WTC11 (cell line): ENCODE measurements at regions not wholly inside any gene's neighbourhood (a gene's known extent, or its start where the extent isn't known, plus 50 kb on each side); places are given as distances from the start of the nearest gene placed in this dataset.

Experiments used
- ATAC-seq: fragments of 200-7000 bp; cut with Tn5 transposase; 2 replicates; pipeline ENCODE4 v1.10.0; 2021; ENCODE audit warnings: mild to moderate bottlenecking, moderate library complexity
- CTCF ChIA-PET: fragments of 300-600 bp; sonication (Branson Sonifier 250); formaldehyde crosslinking; loops from one replicate; lab custom pipeline; 2021; ENCODE audit warnings: antibody characterized with exemption; lab: Charles Lee
- POLR2A ChIA-PET: fragments of 350-600 bp; sonication (Branson Sonifier 250); formaldehyde crosslinking; loops from one replicate; lab custom pipeline; 2021; ENCODE audit warnings: antibody characterized with exemption; lab: Charles Lee
- DNase-seq: peaks from one replicate; pipeline ENCODE4 v3.0.0; 2021; ENCODE audit warnings: low spot score
- H3K27ac Mint-ChIP-seq: 2 replicates; pipeline ENCODE4 v1.8.0; 2021; ENCODE audit warnings: mixed read lengths
- H3K27me3 Mint-ChIP-seq: 2 replicates; pipeline ENCODE4 v1.8.0; 2021; ENCODE audit warnings: low read depth, mild to moderate bottlenecking, moderate library complexity, mixed read lengths
- H3K36me3 Mint-ChIP-seq: 2 replicates; pipeline ENCODE4 v1.8.0; 2021; ENCODE audit warnings: mixed read lengths
- H3K4me1 Mint-ChIP-seq: 2 replicates; pipeline ENCODE4 v1.8.0; 2022; ENCODE audit warnings: mixed read lengths
- H3K4me3 Mint-ChIP-seq: 2 replicates; pipeline ENCODE4 v1.8.0; 2021; ENCODE audit warnings: mild to moderate bottlenecking, moderate library complexity, mixed read lengths
- H3K9me3 Mint-ChIP-seq: 2 replicates; pipeline ENCODE4 v1.8.0; 2021; ENCODE audit warnings: mixed read lengths
- ARID4B ChIP-seq: sonication (generic); formaldehyde crosslinking; IDR thresholded peaks from 2 replicates; pipeline ENCODE4 v1.8.0; 2023; ENCODE audit warnings: missing genetic modification reagents, mild to moderate bottlenecking, borderline replicate concordance
- ATF2 ChIP-seq: sonication (generic); formaldehyde crosslinking; IDR thresholded peaks from 2 replicates; pipeline ENCODE4 v1.8.1; 2022; ENCODE audit warnings: low read depth, missing genetic modification reagents, borderline replicate concordance
- CBFB ChIP-seq: sonication (generic); formaldehyde crosslinking; IDR thresholded peaks from 2 replicates; pipeline ENCODE4 v1.8.1; 2022; ENCODE audit warnings: mild to moderate bottlenecking, low read depth, missing genetic modification reagents
- EMX1 ChIP-seq: fragments of 250-450 bp; sonication (Bioruptor Pico); IDR thresholded peaks from 2 replicates; pipeline ENCODE4 v1.8.0; 2021; ENCODE audit warnings: mild to moderate bottlenecking
- GRHL2 ChIP-seq: fragments of 250-450 bp; sonication (Bioruptor Pico); IDR thresholded peaks from 2 replicates; pipeline ENCODE4 v1.8.0; 2022; ENCODE audit warnings: mild to moderate bottlenecking, moderate library complexity; ENCODE audit not compliant: insufficient replicate concordance, severe bottlenecking
- NFYB ChIP-seq: sonication (generic); formaldehyde crosslinking; conservative IDR thresholded peaks from 2 replicates; pipeline ENCODE4 v1.8.0; 2022; ENCODE audit warnings: low read depth, missing genetic modification reagents
- PRRX2 ChIP-seq: fragments of 250-450 bp; sonication (Bioruptor Pico); IDR thresholded peaks from 2 replicates; pipeline ENCODE4 v1.8.0; 2021; ENCODE audit warnings: mild to moderate bottlenecking
- ZNF138 ChIP-seq: sonication (generic); formaldehyde crosslinking; conservative IDR thresholded peaks from 2 replicates; pipeline ENCODE4 v1.8.1; 2022; ENCODE audit warnings: mild to moderate bottlenecking, moderate library complexity, missing genetic modification reagents
- ZNF281 ChIP-seq: sonication (generic); formaldehyde crosslinking; IDR thresholded peaks from 2 replicates; pipeline ENCODE4 v1.8.0; 2023; ENCODE audit warnings: mild to moderate bottlenecking, missing genetic modification reagents
- ZNF423 ChIP-seq: fragments of 250-450 bp; sonication (Bioruptor Pico); IDR thresholded peaks from 2 replicates; pipeline ENCODE4 v2.1.2; 2022; ENCODE audit warnings: mild to moderate bottlenecking, moderate library complexity
- TF ChIP-seq, protein P1 (sequence below): sonication (generic); formaldehyde crosslinking; IDR thresholded peaks from 2 replicates; pipeline ENCODE4 v1.8.1; 2023; ENCODE audit warnings: mild to moderate bottlenecking, missing genetic modification reagents, moderate library complexity
- TF ChIP-seq, protein P2 (sequence below): fragments of 250-450 bp; sonication (Bioruptor Pico); IDR thresholded peaks from 2 replicates; pipeline ENCODE4 v2.1.2; 2022; ENCODE audit warnings: mild to moderate bottlenecking, moderate library complexity

DNA sequence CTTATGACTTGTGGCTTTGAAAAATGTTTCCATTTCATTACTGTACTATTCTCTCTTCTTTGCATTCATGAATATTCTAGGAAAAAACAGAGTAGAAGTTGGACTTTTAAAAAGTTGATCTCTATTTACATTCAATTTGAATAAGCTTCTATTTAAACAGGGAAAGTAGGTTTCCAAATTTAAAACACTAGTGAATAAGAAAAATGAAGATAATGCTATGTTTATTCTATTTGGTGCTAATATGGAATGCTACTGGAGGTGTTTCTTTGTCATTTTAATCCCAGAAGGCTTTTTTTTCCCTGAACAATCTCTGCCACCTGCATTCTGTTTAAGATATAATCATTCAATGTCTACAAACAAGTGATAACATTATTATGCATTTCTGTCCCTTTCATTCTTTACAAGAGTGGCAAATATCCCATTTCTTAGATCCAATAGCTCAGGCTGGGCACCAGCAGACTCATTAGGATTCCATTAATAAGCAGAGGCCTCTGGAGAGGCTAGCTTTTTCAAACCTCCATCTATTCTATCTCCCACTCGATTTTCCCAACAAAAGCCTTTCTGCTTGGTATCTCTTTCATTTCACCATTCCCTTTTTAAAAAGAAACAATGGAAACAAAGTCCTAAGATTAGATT, 1001.6 kb upstream of the CDH8 start:
- ATAC-seq (no peak), DNase-seq (no peak)
- CTCF ChIA-PET: no interaction called here
- Mint-ChIP-seq H3K4me1 (peaks cover 24% of the 10 kb centered on the region), H3K27me3 (no peaks in the 10 kb centered on the region), H3K9me3 (peaks cover 3% of the 10 kb centered on the region; the same call in 1 of the 2 replicates), H3K27ac (no peak overlapping the region; the same call in 1 of the 2 replicates), H3K36me3 (no peaks in the 10 kb centered on the region), H3K4me3 (no peak overlapping the region)
- no peak for TF ChIP-seq CBFB
- TF ChIP-seq ZNF423 (CRISPR knock-in tag): no peak
- no peak for TF ChIP-seq ATF2 (CRISPR knock-in tag)
- TF ChIP-seq, protein P1, sequence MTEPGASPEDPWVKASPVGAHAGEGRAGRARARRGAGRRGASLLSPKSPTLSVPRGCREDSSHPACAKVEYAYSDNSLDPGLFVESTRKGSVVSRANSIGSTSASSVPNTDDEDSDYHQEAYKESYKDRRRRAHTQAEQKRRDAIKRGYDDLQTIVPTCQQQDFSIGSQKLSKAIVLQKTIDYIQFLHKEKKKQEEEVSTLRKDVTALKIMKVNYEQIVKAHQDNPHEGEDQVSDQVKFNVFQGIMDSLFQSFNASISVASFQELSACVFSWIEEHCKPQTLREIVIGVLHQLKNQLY (CRISPR knock-in tag): no peak
- TF ChIP-seq ARID4B (CRISPR knock-in tag): no peak
- no peak for TF ChIP-seq EMX1 (CRISPR knock-in tag)
- no peak for TF ChIP-seq ZNF281 (CRISPR knock-in tag)
- POLR2A ChIA-PET: no interaction called here

DNA sequence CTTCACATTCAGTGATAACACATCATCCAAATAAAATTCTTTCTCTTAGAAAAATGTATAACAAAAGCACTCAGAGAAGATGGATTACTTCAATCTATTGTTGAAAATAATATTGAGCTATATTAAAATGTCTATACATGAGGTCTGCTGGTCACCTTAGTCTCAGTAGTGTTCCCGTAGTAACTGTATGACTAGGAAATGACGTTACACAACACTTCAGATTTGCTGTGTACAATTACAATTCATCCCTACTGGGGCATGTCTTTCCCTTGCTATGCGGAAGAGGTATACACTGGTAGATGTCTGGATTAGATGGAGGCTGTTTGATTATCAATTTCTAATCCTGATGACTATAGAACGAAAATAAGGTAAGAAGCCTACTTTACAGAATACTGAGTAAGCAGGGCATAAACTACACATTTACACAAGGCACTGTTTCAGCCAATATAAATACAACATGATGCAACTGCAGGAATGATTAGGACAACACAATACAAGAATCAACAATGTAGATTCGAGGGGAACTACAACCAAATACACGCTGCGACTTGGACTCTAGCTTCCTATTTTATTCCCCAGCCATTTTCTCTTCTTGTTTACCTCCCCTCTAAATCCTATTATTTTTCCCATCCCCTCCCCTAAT, 982.5 kb upstream of the CDH8 start:
- TF ChIP-seq ZNF138: no peak
- TF ChIP-seq PRRX2 (CRISPR knock-in tag): no peak
- no peak for TF ChIP-seq GRHL2
- TF ChIP-seq, protein P2, sequence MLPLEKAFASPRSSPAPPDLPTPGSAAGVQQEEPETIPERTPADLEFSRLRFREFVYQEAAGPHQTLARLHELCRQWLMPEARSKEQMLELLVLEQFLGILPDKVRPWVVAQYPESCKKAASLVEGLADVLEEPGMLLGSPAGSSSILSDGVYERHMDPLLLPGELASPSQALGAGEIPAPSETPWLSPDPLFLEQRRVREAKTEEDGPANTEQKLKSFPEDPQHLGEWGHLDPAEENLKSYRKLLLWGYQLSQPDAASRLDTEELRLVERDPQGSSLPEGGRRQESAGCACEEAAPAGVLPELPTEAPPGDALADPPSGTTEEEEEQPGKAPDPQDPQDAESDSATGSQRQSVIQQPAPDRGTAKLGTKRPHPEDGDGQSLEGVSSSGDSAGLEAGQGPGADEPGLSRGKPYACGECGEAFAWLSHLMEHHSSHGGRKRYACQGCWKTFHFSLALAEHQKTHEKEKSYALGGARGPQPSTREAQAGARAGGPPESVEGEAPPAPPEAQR (CRISPR knock-in tag): no peak
- TF ChIP-seq NFYB (CRISPR knock-in tag): no peak
- ATAC-seq (no peak), DNase-seq (no peak)
- no peaks in the 10 kb centered on the region for H3K27me3 Mint-ChIP-seq
- H3K4me3 Mint-ChIP-seq: no peak overlapping the region
- CTCF ChIA-PET: no interaction called here
- peaks cover 2% of the 10 kb centered on the region; the same call in 1 of the 2 replicates for H3K4me1 Mint-ChIP-seq
- H3K36me3 Mint-ChIP-seq: 0 out of 2 replicates have a peak, but pooled peaks cover 3% of the 10 kb centered on the region
- no peak overlapping the region for H3K27ac Mint-ChIP-seq
- H3K9me3 Mint-ChIP-seq: peaks cover 23% of the 10 kb centered on the region
- POLR2A ChIA-PET: no interaction called here
